Activated CD8-positive, alpha-beta T cell treated with anti-CD3 and anti-CD28 coated beads for 36 hours (primary cell): ENCODE measurements at regions not wholly inside any gene's neighbourhood (a gene's known extent, or its start where the extent isn't known, plus 50 kb on each side); places are given as distances from the start of the nearest gene placed in this dataset.

Source experiments
- ATAC-seq: fragments of 200-7000 bp; cut with Tn5 transposase; one replicate; pipeline ENCODE4 v1.10.0; 2021; ENCODE audit warnings: mild to moderate bottlenecking, moderate library complexity
- CTCF ChIA-PET: fragments of 350-600 bp; sonication (Branson Sonifier 250); formaldehyde crosslinking; loops from one replicate; lab custom pipeline; 2021; ENCODE audit warnings: antibody characterized with exemption; lab: Charles Lee
- POLR2A ChIA-PET: fragments of 350-600 bp; sonication (Branson Sonifier 250); formaldehyde crosslinking; loops from one replicate; lab custom pipeline; 2021; ENCODE audit warnings: antibody characterized with exemption; lab: Charles Lee
- DNase-seq: peaks from one replicate; pipeline ENCODE4 v3.0.0-alpha.2; 2020
- H3K27ac Mint-ChIP-seq: one replicate; pipeline ENCODE4 v1.8.0; 2021; ENCODE audit warnings: mild to moderate bottlenecking, mixed read lengths
- H3K27me3 Mint-ChIP-seq: one replicate; pipeline ENCODE4 v1.8.0; 2021; ENCODE audit warnings: mixed read lengths
- H3K36me3 Mint-ChIP-seq: one replicate; pipeline ENCODE4 v1.8.0; 2021; ENCODE audit warnings: low read depth, mixed read lengths
- H3K4me1 Mint-ChIP-seq: one replicate; pipeline ENCODE4 v1.8.0; 2021; ENCODE audit warnings: low read depth, mixed read lengths
- H3K4me3 Mint-ChIP-seq: one replicate; pipeline ENCODE4 v1.8.0; 2021; ENCODE audit warnings: mild to moderate bottlenecking, moderate library complexity, mixed read lengths
- H3K9me3 Mint-ChIP-seq: one replicate; pipeline ENCODE4 v1.8.0; 2021; ENCODE audit warnings: mixed read lengths
- CTCF ChIP-seq: fragments of 200-600 bp; IDR thresholded peaks from one replicate; pipeline ENCODE4 v1.8.0; 2022; ENCODE audit warnings: antibody characterized with exemption, mild to moderate bottlenecking
- intact Hi-C: fragments of 100-400 bp; cut with micrococcal nuclease; formaldehyde crosslinking; loops from one replicate; pipeline ENCODE4 v1.10.0; 2022

DNA sequence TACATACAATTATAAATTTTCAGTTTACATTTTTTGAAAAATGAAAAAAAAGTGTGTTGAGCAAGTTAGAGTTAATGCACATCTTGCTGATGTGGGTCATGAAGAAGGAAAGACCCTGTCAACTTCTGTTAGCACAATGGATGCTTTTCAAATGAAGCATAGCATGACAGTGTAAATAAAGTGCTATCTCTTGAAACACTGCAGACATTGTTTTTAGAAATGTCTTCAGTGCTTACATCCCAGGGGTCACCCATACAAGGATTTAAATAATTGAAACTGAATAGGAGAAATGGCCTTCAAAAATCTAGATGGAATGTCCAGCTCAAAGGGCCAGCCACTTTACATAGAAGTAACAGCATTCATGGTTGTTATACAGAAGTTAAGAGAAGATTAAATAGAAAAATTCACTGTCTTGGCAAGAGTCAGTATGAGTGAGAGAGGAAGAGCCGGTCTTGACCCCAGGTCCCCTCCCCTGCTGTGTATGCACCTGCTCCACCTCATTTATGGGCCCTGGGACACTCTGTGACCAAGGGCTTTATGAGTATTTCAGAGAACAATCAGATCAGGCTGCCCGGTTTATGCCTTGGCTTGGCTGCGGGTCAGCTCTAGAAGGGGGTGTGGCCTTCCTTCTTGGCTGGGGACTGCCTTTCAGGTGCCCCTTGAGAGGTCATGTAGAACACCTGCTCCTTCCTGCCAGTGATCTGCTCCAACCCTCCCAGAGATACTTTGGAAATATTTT, 237.7 kb upstream of the TMEM72 start:
- no peak for DNase-seq
- intact Hi-C loops = no loop called here
- H3K27me3 Mint-ChIP-seq = no peaks in the 10 kb centered on the region
- ChIA-PET CTCF (no interaction called here), POLR2A (no interaction called here)
- H3K27ac Mint-ChIP-seq = no peak overlapping the region
- H3K36me3 Mint-ChIP-seq = no peaks in the 10 kb centered on the region
- H3K4me3 Mint-ChIP-seq = no peak overlapping the region
- H3K9me3 Mint-ChIP-seq = no peaks in the 10 kb centered on the region
- TF ChIP-seq CTCF = no peak
- ATAC-seq = no peak
- H3K4me1 Mint-ChIP-seq = no peaks in the 10 kb centered on the region

DNA sequence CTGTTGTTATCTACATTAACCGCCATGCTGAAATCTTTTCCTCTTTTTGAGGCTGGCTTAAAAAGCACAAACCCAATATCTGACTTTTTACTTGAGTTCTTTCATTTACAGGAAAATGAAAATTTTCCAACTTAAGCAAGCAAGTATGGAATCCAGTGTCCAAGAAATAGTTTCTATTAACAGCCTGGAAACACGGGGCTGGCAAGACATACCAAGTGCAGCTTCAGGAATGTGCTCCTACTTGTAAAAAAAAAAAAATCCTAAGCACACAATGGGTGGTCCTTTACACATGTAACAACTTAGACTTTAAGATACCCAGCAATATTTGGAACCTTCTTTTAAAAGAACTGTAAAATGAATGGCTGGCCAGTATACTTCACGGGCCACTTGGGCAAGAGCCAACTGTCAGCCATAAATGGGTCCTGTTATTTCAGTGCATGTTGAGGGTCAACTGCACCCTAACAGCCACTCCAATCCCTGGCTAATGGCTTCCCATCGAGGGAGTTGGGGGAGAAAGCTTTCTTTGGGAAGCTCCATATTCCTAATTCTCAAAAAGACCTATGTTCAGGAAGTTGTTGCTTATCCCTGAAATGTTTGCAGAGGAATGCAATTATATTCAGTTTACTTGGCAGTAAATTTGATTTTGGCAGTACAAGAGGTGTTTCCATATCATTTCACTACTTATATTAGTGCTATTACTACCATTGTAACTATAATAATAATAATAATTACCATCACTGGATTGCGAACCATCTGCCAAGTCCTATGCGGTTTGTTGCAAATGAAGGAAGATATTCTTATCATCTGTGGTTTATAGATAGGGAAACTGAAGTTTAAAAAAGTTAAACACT, 236.4 kb upstream of the TMEM72 start:
- TF ChIP-seq CTCF = no peak
- CTCF ChIA-PET = no interaction called here
- Mint-ChIP-seq H3K4me1 (no peaks in the 10 kb centered on the region), H3K9me3 (no peaks in the 10 kb centered on the region), H3K27me3 (no peaks in the 10 kb centered on the region), H3K27ac (no peak overlapping the region), H3K4me3 (no peak overlapping the region), H3K36me3 (no peaks in the 10 kb centered on the region)
- ATAC-seq (no peak), DNase-seq (no peak)
- intact Hi-C loops = no loop called here
- POLR2A ChIA-PET = no interaction called here

DNA sequence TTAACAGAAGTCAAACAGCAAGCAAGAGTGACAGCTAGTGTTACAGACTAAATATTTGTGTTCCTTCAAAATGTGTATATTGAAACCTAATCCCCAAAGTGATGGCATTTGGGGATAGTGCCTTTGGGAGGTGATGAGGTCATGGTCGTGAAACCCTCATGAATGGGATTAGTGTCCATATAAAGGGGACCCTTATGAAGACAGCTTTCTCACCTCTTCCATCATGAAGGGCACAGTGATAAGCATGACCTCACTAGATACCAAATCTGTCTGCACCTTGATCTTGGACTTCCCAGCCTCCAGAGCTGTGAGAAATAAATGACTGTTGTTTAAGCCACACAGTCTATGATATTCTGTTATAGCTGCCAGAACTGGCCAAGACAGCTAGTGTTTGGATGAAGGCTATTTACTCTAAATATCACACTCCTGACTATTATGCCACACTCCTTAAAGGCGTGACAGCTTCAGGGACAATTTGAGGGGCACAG, 235.7 kb upstream of the TMEM72 start:
- H3K4me1 Mint-ChIP-seq = no peaks in the 10 kb centered on the region
- no peak for DNase-seq
- no peak for TF ChIP-seq CTCF
- intact Hi-C loops = no loop called here
- H3K36me3 Mint-ChIP-seq = no peaks in the 10 kb centered on the region
- ATAC-seq = no peak
- no peak overlapping the region for H3K27ac Mint-ChIP-seq
- no peaks in the 10 kb centered on the region for H3K9me3 Mint-ChIP-seq
- H3K4me3 Mint-ChIP-seq = no peak overlapping the region
- CTCF ChIA-PET = no interaction called here
- POLR2A ChIA-PET = no interaction called here
- H3K27me3 Mint-ChIP-seq = no peaks in the 10 kb centered on the region

DNA sequence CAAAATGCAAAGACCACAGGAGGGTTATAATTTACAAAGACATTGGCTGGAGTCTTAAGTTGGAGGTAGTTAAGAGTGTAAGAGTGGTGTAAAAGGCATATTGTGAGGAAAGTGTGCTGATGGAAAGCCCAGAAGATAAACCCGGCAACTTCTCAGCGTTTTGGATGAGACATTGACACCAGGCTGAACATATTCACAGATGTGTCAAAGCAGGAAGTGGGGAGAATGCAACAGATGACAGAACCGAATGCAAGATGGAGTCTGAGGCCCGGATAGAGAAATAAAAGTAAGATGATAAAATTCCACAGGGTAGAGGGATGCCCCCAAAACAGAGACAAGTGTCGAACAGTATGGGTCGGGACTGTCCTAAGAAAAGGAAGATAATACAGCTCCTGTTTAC, 230.4 kb upstream of the TMEM72 start:
- DNase-seq (no peak), ATAC-seq (no peak)
- Mint-ChIP-seq H3K4me3 (no peak overlapping the region), H3K9me3 (no peaks in the 10 kb centered on the region), H3K27ac (no peak overlapping the region), H3K27me3 (no peaks in the 10 kb centered on the region), H3K4me1 (no peaks in the 10 kb centered on the region), H3K36me3 (no peaks in the 10 kb centered on the region)
- ChIA-PET CTCF (no interaction called here), POLR2A (no interaction called here)
- no peak for TF ChIP-seq CTCF
- intact Hi-C loops = no loop called here

DNA sequence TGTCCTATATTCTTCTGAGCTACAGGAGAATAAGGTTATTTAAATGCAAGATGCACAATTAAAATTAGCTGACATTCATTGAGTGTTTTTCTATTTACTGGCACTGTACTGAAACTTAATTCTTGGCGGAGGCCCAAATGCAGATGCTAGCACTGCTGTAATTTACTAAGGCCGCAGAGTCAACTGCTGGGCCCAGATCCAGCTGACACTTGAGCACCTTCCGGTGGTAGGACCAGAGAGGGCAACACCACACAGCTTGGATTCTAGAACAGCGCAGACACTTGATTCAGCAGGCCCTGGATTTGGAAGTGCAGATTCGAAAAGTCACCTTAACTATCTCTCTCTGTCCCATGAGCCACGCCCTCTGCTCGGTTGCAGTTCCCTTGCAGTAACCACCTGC, 228.6 kb upstream of the TMEM72 start:
- intact Hi-C loops = no loop called here
- DNase-seq = no peak
- no peak for TF ChIP-seq CTCF
- Mint-ChIP-seq H3K27me3 (no peaks in the 10 kb centered on the region), H3K4me1 (no peaks in the 10 kb centered on the region), H3K36me3 (no peaks in the 10 kb centered on the region), H3K27ac (no peak overlapping the region), H3K4me3 (no peak overlapping the region), H3K9me3 (no peaks in the 10 kb centered on the region)
- no peak for ATAC-seq
- ChIA-PET CTCF (no interaction called here), POLR2A (no interaction called here)
